Muscle layer of duodenum (tissue), 2 donors: ENCODE measurements at regions not wholly inside any gene's neighbourhood (a gene's known extent, or its start where the extent isn't known, plus 50 kb on each side); places are given as distances from the start of the nearest gene placed in this dataset.
"Not testable (repeated sequence)": the region's sequence is repeated elsewhere in the genome, so short reads cannot be mapped to it uniquely, and the experiment has no call there.

ENCODE experiments used
- H3K27ac ChIP-seq: one replicate; pipeline ENCODE4 v1.7.0; 2013; ENCODE audit warnings: mild to moderate bottlenecking, low read length
- H3K27me3 ChIP-seq: one replicate; pipeline ENCODE4 v1.7.0; 2013; ENCODE audit warnings: low read depth, mild to moderate bottlenecking, control low read depth, low read length
- H3K36me3 ChIP-seq, 2 donors: one replicate each; pipeline ENCODE4 v1.7.0; 2013; ENCODE audit warnings: low read length in 2 of 2, control low read depth in 1 of 2, mild to moderate bottlenecking in 1 of 2; ENCODE audit not compliant: insufficient read depth in 2 of 2, control insufficient read depth in 1 of 2
- H3K4me1 ChIP-seq, 2 donors: one replicate each; pipeline ENCODE4 v1.7.0; 2013; ENCODE audit warnings: low read length in 2 of 2, mild to moderate bottlenecking in 2 of 2, control low read depth in 1 of 2, moderate library complexity in 1 of 2; ENCODE audit not compliant: insufficient read depth in 2 of 2, control insufficient read depth in 1 of 2
- H3K4me3 ChIP-seq, 2 donors: one replicate each; pipeline ENCODE4 v1.7.0; 2013; ENCODE audit warnings: low read length in 2 of 2, low read depth in 1 of 2, mild to moderate bottlenecking in 1 of 2
- H3K9me3 ChIP-seq, 2 donors: one replicate each; pipeline ENCODE4 v1.7.0; 2013; ENCODE audit warnings: low read length in 2 of 2, control low read depth in 1 of 2, mild to moderate bottlenecking in 1 of 2; ENCODE audit not compliant: control insufficient read depth in 1 of 2
- donor health status: healthy.

DNA sequence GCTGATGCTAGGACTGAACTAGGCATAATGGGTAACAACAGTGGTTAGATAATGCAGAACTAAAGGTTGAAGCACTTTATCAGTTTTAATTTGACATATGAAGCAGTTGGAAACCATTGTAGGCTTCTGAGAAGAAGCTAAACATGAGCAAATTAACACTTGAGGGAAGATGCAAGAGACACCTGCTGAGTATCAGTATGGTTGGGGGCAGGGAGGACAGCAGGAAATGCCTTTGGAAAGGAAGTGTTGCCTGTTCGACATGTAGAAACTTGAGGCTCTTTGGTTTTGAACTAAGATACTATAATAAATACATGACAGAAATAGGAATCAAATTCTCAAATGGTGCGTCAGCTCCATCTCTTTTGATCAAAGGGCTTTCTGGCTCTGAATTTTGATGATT lies 115.6 kb downstream of the FHIP1A start:
- H3K4me3 ChIP-seq = no peak overlapping the region
- H3K9me3 ChIP-seq = no peaks in the 10 kb centered on the region
- H3K36me3 ChIP-seq = no peaks in the 10 kb centered on the region
- no peaks in the 10 kb centered on the region for H3K27me3 ChIP-seq
- H3K27ac ChIP-seq = no peak overlapping the region
- no peaks in the 10 kb centered on the region for H3K4me1 ChIP-seq

GRCh38 chr4:151526489-151526888 lies 117.5 kb downstream of the FHIP1A start:
- H3K4me1 ChIP-seq, H3K27ac ChIP-seq, H3K27me3 ChIP-seq, H3K4me3 ChIP-seq, H3K36me3 ChIP-seq, H3K9me3 ChIP-seq: not testable (repeated sequence)

- Histone ChIP-seq H3K4me3 (no peak overlapping the region), H3K9me3 (no peaks in the 10 kb centered on the region), H3K27ac (no peak overlapping the region), H3K4me1 (no peaks in the 10 kb centered on the region), H3K36me3 (no peaks in the 10 kb centered on the region), H3K27me3 (no peaks in the 10 kb centered on the region)
These were observed 118.7 kb downstream of the FHIP1A start for GRCh38 chr4:151527699-151528098.

DNA sequence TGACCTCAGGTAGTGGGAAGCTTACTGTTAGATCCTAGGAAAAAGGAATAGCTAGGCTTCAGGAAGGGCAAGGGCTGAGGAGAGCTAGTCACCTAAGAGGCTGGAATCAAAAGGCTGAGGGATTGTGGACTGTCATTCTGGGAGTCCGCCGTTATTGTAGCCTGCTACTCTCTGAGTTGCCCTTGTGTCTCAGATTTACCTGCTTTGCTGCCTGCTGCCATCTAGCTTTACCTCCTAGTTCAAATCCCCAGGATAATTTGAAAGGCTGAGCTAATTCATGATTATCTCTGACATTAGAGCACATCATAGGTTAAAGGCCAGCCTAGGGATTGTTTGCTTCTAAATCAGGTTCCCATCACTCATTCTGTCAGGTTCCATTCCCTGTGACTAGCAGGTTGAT lies 120.2 kb downstream of the FHIP1A start:
- no peaks in the 10 kb centered on the region for H3K9me3 ChIP-seq
- no peaks in the 10 kb centered on the region for H3K36me3 ChIP-seq
- no peaks in the 10 kb centered on the region for H3K27me3 ChIP-seq
- H3K4me1 ChIP-seq = no peaks in the 10 kb centered on the region
- H3K4me3 ChIP-seq = no peak overlapping the region
- no peak overlapping the region for H3K27ac ChIP-seq

DNA sequence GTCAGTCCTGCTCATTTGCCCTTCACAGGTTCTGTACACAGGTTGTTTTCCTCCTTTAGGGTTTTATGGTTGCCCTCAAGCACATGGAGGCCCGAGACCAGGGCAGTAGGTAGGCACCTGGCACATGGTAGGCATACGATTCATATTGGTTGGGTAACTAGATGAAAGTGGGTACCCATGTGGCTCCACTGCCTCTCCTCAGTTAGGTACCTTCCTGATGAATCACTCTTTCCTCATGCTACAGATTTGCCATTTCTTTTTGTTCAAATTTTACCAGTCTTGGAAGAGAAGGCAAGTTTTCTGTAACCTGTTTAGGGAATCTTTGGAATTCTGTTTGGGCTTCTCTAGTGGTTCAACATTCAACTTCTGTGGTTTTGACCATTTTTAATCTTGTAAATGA lies 121.3 kb downstream of the FHIP1A start:
- Histone ChIP-seq H3K27me3 (no peaks in the 10 kb centered on the region), H3K4me3 (no peak overlapping the region), H3K4me1 (no peaks in the 10 kb centered on the region), H3K36me3 (no peaks in the 10 kb centered on the region), H3K9me3 (no peaks in the 10 kb centered on the region), H3K27ac (no peak overlapping the region)

DNA sequence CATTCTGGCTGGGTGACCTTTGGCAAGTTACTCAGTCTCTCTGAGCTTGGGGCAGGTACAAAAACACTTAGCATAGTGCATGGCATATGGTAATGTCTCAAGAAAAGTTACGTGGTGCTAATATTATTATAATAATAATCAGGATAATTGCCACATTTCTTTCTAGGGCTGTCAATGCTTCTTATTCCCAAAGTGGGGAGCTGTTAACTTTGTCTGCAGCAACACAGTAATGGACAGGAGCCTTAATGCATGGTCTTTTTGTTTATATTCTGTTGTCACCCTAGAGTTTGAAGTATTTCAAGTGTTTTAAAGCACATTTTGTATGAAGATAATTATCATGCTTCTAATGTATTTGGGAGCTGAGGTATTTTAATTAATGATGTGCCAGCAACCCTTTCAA lies 121.8 kb downstream of the FHIP1A start:
- Histone ChIP-seq H3K4me1 (no peaks in the 10 kb centered on the region), H3K36me3 (no peaks in the 10 kb centered on the region), H3K9me3 (no peaks in the 10 kb centered on the region), H3K27me3 (no peaks in the 10 kb centered on the region), H3K4me3 (no peak overlapping the region), H3K27ac (no peak overlapping the region)

- no peak overlapping the region for H3K4me3 ChIP-seq
- H3K4me1 ChIP-seq = no peaks in the 10 kb centered on the region
- H3K36me3 ChIP-seq = no peaks in the 10 kb centered on the region
- no peaks in the 10 kb centered on the region for H3K27me3 ChIP-seq
- no peaks in the 10 kb centered on the region for H3K9me3 ChIP-seq
- no peak overlapping the region for H3K27ac ChIP-seq
These were observed 123.2 kb downstream of the FHIP1A start for GRCh38 chr4:151532001-151532708.

DNA sequence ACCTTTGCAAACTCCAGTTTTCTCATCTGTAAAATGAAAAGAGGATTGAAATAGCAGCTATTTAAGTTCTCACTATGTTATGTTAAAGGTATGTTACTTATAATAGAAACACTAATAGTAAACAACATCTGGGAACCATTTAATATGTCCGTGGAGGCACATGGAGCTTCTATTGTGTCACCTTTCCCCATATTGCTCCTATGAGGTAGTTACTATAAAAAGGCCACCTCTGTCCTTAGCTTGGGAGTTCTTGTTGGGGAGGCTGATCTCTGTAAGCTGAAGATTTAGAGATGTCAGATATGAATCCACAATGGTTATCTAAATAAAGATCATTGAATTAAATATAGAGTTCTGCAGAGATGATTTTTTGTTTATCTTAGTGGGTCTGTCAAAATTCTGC lies 125.2 kb downstream of the FHIP1A start:
- no peak overlapping the region for H3K4me3 ChIP-seq
- no peaks in the 10 kb centered on the region for H3K36me3 ChIP-seq
- H3K4me1 ChIP-seq = no peaks in the 10 kb centered on the region
- no peak overlapping the region for H3K27ac ChIP-seq
- no peaks in the 10 kb centered on the region for H3K9me3 ChIP-seq
- no peaks in the 10 kb centered on the region for H3K27me3 ChIP-seq

DNA sequence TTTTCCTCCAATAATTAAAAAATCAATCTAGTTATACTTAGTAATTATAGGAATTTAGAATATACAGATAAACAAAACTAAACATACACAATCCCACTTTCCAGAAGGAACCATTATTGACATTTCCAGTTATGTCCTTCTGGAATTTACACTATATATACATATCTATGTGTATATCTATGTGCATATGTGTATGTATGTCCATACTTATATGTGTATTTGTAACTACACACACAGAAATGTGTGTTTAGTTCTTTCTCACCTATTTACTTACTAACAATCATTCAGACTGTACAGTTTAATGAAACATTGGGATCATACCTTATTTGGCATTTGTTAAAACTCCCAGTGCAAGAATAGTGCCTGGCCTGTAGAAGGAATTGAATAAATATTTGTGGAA lies 126.4 kb downstream of the FHIP1A start:
- Histone ChIP-seq H3K27ac (no peak overlapping the region), H3K9me3 (no peaks in the 10 kb centered on the region), H3K27me3 (no peaks in the 10 kb centered on the region), H3K4me1 (no peaks in the 10 kb centered on the region), H3K4me3 (no peak overlapping the region), H3K36me3 (no peaks in the 10 kb centered on the region)

DNA sequence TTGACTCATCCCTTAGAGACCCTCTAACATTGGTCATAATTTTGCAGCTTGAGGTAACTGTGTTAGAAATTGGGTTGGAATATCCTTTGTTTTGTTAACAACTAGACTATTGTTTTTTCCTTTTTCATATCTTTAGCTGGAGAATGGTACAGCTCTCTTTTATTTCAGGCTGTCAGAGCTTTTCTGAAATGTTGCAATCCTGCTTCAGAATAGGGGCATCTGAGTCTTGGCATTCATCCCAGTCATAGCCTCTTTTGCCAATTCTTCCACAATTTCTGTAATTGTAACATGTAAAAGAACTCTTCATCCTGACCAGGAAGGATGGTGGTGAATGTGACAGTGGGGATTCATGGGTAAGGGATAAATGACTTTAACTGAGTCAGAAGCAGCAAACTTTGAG lies 128.7 kb downstream of the FHIP1A start:
- H3K4me3 ChIP-seq = no peak overlapping the region
- H3K27me3 ChIP-seq = no peaks in the 10 kb centered on the region
- H3K4me1 ChIP-seq = peaks cover 0 to 8% of the 10 kb centered on the region in 2 donors
- no peaks in the 10 kb centered on the region for H3K9me3 ChIP-seq
- no peaks in the 10 kb centered on the region for H3K36me3 ChIP-seq
- no peak overlapping the region for H3K27ac ChIP-seq

DNA sequence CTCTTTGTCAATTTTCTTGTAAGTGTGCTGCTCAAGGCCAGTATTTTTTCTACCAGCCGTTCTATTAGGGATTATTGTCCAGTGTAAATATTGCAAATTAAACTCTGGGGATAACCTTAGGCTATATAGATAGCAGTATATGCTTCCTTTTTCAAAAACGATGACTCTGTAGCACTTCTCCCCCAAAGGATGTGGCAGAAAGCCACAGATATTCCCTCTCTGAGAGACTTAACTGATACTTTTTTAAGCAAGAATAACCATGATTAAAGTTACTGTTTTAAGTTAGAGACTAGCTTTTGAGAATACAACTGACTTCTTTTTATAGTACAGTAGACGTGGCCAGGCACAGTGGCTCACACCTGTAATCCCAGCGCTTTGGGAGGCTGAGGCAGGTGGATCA lies 130.0 kb downstream of the FHIP1A start:
- Histone ChIP-seq H3K27me3 (no peaks in the 10 kb centered on the region), H3K27ac (no peak overlapping the region), H3K36me3 (no peaks in the 10 kb centered on the region), H3K4me1 (peaks cover 0 to 8% of the 10 kb centered on the region in 2 donors), H3K9me3 (no peaks in the 10 kb centered on the region), H3K4me3 (no peak overlapping the region)

DNA sequence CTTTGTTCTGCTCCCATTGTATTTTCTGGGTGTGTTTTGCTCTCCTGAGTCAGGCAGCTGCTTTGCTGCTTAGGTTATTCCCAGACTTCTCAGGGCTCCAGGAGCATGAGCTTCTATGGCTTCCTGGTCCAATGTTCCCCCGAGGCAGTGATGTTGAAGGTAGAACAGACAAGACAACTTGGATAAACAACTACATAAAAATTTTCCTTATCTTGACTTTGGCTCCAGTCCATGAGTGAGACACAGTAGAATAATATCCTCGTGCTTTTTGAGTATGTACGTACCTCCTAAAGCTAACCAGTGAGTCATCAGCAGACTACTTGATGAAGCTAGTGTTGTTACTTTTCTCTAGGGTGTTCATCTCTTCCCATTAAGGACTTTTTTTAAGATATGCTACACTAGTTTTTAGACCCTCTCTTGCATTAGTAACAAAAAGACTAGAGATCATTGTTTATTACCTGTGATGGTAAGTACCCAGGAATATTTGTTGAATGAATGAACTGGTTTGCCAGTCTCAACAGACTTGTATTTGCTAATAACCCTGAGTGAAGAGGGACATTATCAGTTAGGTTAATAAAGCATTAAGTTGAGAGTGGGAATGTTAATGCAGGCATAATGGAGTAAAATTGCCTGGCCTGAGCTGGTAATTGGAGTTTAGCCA lies 131.9 kb downstream of the FHIP1A start:
- no peaks in the 10 kb centered on the region for H3K27me3 ChIP-seq
- H3K4me3 ChIP-seq = no peak overlapping the region
- H3K4me1 ChIP-seq = peaks cover 0 to 8% of the 10 kb centered on the region in 2 donors
- H3K27ac ChIP-seq = peak overlapping the region; percentile 1
- H3K9me3 ChIP-seq = no peaks in the 10 kb centered on the region
- no peaks in the 10 kb centered on the region for H3K36me3 ChIP-seq
